Smooth muscle cell (in vitro differentiated cells): ENCODE measurements at regions not wholly inside any gene's neighbourhood (a gene's known extent, or its start where the extent isn't known, plus 50 kb on each side); places are given as distances from the start of the nearest gene placed in this dataset.
A peak's percentile ranks its signal among the peaks of the same experiment; 100 is the strongest.

Experiments
- DNase-seq: peaks from one replicate; lab custom pipeline; 2025; ENCODE audit not compliant: unreplicated experiment; lab: John Stamatoyannopoulos, UW
- H2AFZ ChIP-seq: fragments of 200-600 bp; sonication (generic); 2 replicates; pipeline ENCODE4 v1.6.0; 2016; ENCODE audit warnings: antibody characterized with exemption, low read depth, mild to moderate bottlenecking
- H3F3A ChIP-seq: fragments of 200-600 bp; sonication (generic); 2 replicates; pipeline ENCODE4 v1.6.0; 2017; ENCODE audit warnings: antibody characterized with exemption, low read depth
- H3K27ac ChIP-seq: fragments of 200-600 bp; sonication (generic); 2 replicates; pipeline ENCODE4 v1.5.1; 2016; ENCODE audit warnings: low read depth, mild to moderate bottlenecking
- H3K27me3 ChIP-seq: fragments of 200-600 bp; sonication (generic); 2 replicates; pipeline ENCODE4 v1.6.1; 2016; ENCODE audit warnings: low read depth, mild to moderate bottlenecking
- H3K36me3 ChIP-seq: fragments of 200-600 bp; sonication (generic); 2 replicates; pipeline ENCODE4 v1.5.1; 2016; ENCODE audit warnings: low read depth
- H3K4me1 ChIP-seq: fragments of 200-600 bp; sonication (generic); 2 replicates; pipeline ENCODE4 v1.5.1; 2016; ENCODE audit warnings: low read depth
- H3K4me2 ChIP-seq: fragments of 200-600 bp; sonication (generic); 2 replicates; pipeline ENCODE4 v1.6.0; 2016; ENCODE audit warnings: mild to moderate bottlenecking
- H3K4me3 ChIP-seq: fragments of 200-600 bp; sonication (generic); 2 replicates; pipeline ENCODE4 v1.5.1; 2016; ENCODE audit warnings: mild to moderate bottlenecking
- H3K79me2 ChIP-seq: fragments of 200-600 bp; sonication (generic); 2 replicates; pipeline ENCODE4 v1.6.0; 2016; ENCODE audit warnings: low read depth, mild to moderate bottlenecking
- H3K9ac ChIP-seq: fragments of 200-600 bp; sonication (generic); 2 replicates; pipeline ENCODE4 v1.6.0; 2016; ENCODE audit warnings: low read depth
- H3K9me3 ChIP-seq: fragments of 200-600 bp; sonication (generic); replicated peaks from 2 replicates; pipeline ENCODE4 v1.5.1; 2016; ENCODE audit warnings: low read depth
- H4K20me1 ChIP-seq: fragments of 200-600 bp; sonication (generic); 2 replicates; pipeline ENCODE4 v1.6.0; 2016; ENCODE audit warnings: low read depth
- CTCF ChIP-seq: fragments of 200-600 bp; sonication (generic); IDR thresholded peaks from 2 replicates; pipeline ENCODE4 v1.5.1; 2017; ENCODE audit warnings: borderline replicate concordance, mild to moderate bottlenecking, antibody characterized with exemption; ENCODE audit not compliant: insufficient read depth, poor library complexity, severe bottlenecking
- WGBS: methylation state at CpG from one replicate; pipeline ENCODE4 v1.1.7; 2016; ENCODE audit warnings: low lambda C conversion rate; 5-methylcytosine and 5-hydroxymethylcytosine counted together

- H3K4me2 ChIP-seq, result peak overlapping the region; percentile 58
- H3K79me2 ChIP-seq, result no peaks in the 10 kb centered on the region
Observed at GRCh38 chr18:26621161-26622026, 73.0 kb upstream of the KCTD1 start.

GRCh38 chr18:26619350-26619749, 71.0 kb upstream of the KCTD1 start:
- no peak overlapping the region for H2AFZ ChIP-seq
- no peak overlapping the region for H3K27ac ChIP-seq
- H3K9ac ChIP-seq, result no peak overlapping the region
- H3K27me3 ChIP-seq, result no peaks in the 10 kb centered on the region
- 66% methylated on average over 6 of the region's 6 CpGs for WGBS
- H3K4me3 ChIP-seq, result no peak overlapping the region
- no peaks in the 10 kb centered on the region for H3K79me2 ChIP-seq
- H3K4me2 ChIP-seq, result no peak overlapping the region
- no peaks in the 10 kb centered on the region for H3K36me3 ChIP-seq
- no peak for DNase-seq
- no peaks in the 10 kb centered on the region for H3K9me3 ChIP-seq
- no peak for TF ChIP-seq CTCF
- no peaks in the 10 kb centered on the region for H3K4me1 ChIP-seq
- H4K20me1 ChIP-seq, result no peaks in the 10 kb centered on the region
- H3F3A ChIP-seq, result peaks cover 10% of the 10 kb centered on the region

More at GRCh38 chr18:26621161-26622026, 73.0 kb upstream of the KCTD1 start:
- H3K9me3 ChIP-seq, result no peaks in the 10 kb centered on the region
- no peaks in the 10 kb centered on the region for H3K4me1 ChIP-seq
- H3F3A ChIP-seq, result peaks cover 10% of the 10 kb centered on the region
- H2AFZ ChIP-seq, result no peak overlapping the region
- no peak overlapping the region for H3K4me3 ChIP-seq
- WGBS, result 41% methylated on average over 22 of the region's 22 CpGs
- no peaks in the 10 kb centered on the region for H4K20me1 ChIP-seq
- peak; percentile 67 for TF ChIP-seq CTCF
- H3K27ac ChIP-seq, result no peak overlapping the region
- H3K9ac ChIP-seq, result no peak overlapping the region
- H3K27me3 ChIP-seq, result no peaks in the 10 kb centered on the region
- peak; percentile 1 for DNase-seq
- H3K36me3 ChIP-seq, result no peaks in the 10 kb centered on the region

- Histone ChIP-seq H3K27ac (no peak overlapping the region), H3K79me2 (no peaks in the 10 kb centered on the region), H3K27me3 (no peaks in the 10 kb centered on the region), H3K36me3 (no peaks in the 10 kb centered on the region), H3K4me3 (no peak overlapping the region), H2AFZ (no peak overlapping the region), H3F3A (peaks cover 10% of the 10 kb centered on the region), H3K9me3 (no peaks in the 10 kb centered on the region), H3K4me2 (no peak overlapping the region), H3K4me1 (no peaks in the 10 kb centered on the region), H4K20me1 (no peaks in the 10 kb centered on the region), H3K9ac (no peak overlapping the region)
- 74% methylated on average over 2 of the region's 2 CpGs for WGBS
- TF ChIP-seq CTCF, result no peak
- no peak for DNase-seq
Observed at GRCh38 chr18:26618135-26618534, 69.8 kb upstream of the KCTD1 start.

- H3K4me2 ChIP-seq, result peak overlapping the region; percentile 63
- no peaks in the 10 kb centered on the region for H3K36me3 ChIP-seq
- no peaks in the 10 kb centered on the region for H3K4me1 ChIP-seq
- H3K79me2 ChIP-seq, result no peaks in the 10 kb centered on the region
- no peak overlapping the region for H3K4me3 ChIP-seq
- no peak for TF ChIP-seq CTCF
- DNase-seq, result no peak
- H2AFZ ChIP-seq, result no peak overlapping the region
- H3K9ac ChIP-seq, result no peak overlapping the region
- H3K27ac ChIP-seq, result peak overlapping the region; percentile 65
- peaks cover 10% of the 10 kb centered on the region for H3F3A ChIP-seq
- H4K20me1 ChIP-seq, result no peaks in the 10 kb centered on the region
- 1% methylated on average over 3 of the region's 3 CpGs for WGBS
- no peaks in the 10 kb centered on the region for H3K27me3 ChIP-seq
- no peaks in the 10 kb centered on the region for H3K9me3 ChIP-seq
Observed at GRCh38 chr18:26617151-26617554, 68.8 kb upstream of the KCTD1 start.
